GM23338 (cell line): ENCODE measurements at regions not wholly inside any gene's neighbourhood (a gene's known extent, or its start where the extent isn't known, plus 50 kb on each side); places are given as distances from the start of the nearest gene placed in this dataset.

Source experiments
- ATAC-seq: fragments of 200-7000 bp; cut with Tn5 transposase; 3 replicates; pipeline ENCODE4 v1.9.1; 2020
- DNase-seq: peaks from one replicate; pipeline ENCODE4 v3.0.0-alpha.2; 2015; ENCODE audit warnings: low spot score
- H2AFZ ChIP-seq: fragments of 200-600 bp; sonication (generic); 2 replicates; pipeline ENCODE4 v1.8.0; 2016; ENCODE audit warnings: antibody characterized with exemption, mild to moderate bottlenecking, moderate library complexity
- H3F3A ChIP-seq: fragments of 200-600 bp; sonication (generic); replicated peaks from 2 replicates; pipeline ENCODE4 v1.8.0; 2017; ENCODE audit warnings: antibody characterized with exemption, mixed run types, low read depth
- H3K27ac ChIP-seq: fragments of 200-600 bp; sonication (generic); 2 replicates; pipeline ENCODE4 v1.6.1; 2016; ENCODE audit warnings: low read depth
- H3K27me3 ChIP-seq: fragments of 200-600 bp; sonication (generic); 2 replicates; pipeline ENCODE4 v1.8.0; 2016; ENCODE audit warnings: mild to moderate bottlenecking, mixed run types, moderate library complexity; ENCODE audit not compliant: insufficient read depth
- H3K36me3 ChIP-seq: fragments of 200-600 bp; sonication (generic); 2 replicates; pipeline ENCODE4 v1.8.0; 2016; ENCODE audit warnings: mild to moderate bottlenecking; ENCODE audit not compliant: insufficient read depth
- H3K4me1 ChIP-seq: fragments of 200-600 bp; sonication (generic); 2 replicates; pipeline ENCODE4 v1.8.0; 2016; ENCODE audit warnings: mild to moderate bottlenecking, moderate library complexity; ENCODE audit not compliant: insufficient read depth
- H3K4me2 ChIP-seq: fragments of 200-600 bp; sonication (generic); 2 replicates; pipeline ENCODE4 v1.7.1; 2017; ENCODE audit warnings: mixed run types
- H3K4me3 ChIP-seq: fragments of 200-600 bp; sonication (generic); 2 replicates; pipeline ENCODE4 v1.6.1; 2016; ENCODE audit warnings: mixed run types
- H3K79me2 ChIP-seq: fragments of 200-600 bp; sonication (generic); replicated peaks from 2 replicates; pipeline ENCODE4 v1.8.0; 2017; ENCODE audit warnings: mild to moderate bottlenecking; ENCODE audit not compliant: insufficient read depth
- H3K9me2 ChIP-seq: fragments of 200-600 bp; sonication (generic); 2 replicates; pipeline ENCODE4 v1.8.0; 2017; ENCODE audit not compliant: insufficient read depth
- H4K20me1 ChIP-seq: fragments of 200-600 bp; sonication (generic); replicated peaks from 2 replicates; pipeline ENCODE4 v1.8.0; 2017; ENCODE audit warnings: mild to moderate bottlenecking; ENCODE audit not compliant: insufficient read depth
- H3K27ac Mint-ChIP-seq: 2 replicates; pipeline ENCODE4 v1.8.0; 2020; ENCODE audit warnings: inconsistent platforms, mild to moderate bottlenecking, moderate library complexity, mixed read lengths
- H3K27me3 Mint-ChIP-seq: 3 replicates; pipeline ENCODE4 v1.8.0; 2022; ENCODE audit warnings: low read depth, mild to moderate bottlenecking, moderate library complexity, mixed read lengths, inconsistent platforms; ENCODE audit not compliant: insufficient read depth, poor library complexity
- H3K36me3 Mint-ChIP-seq: 3 replicates; pipeline ENCODE4 v1.8.0; 2021; ENCODE audit warnings: low read depth, mild to moderate bottlenecking, inconsistent platforms, moderate library complexity, mixed read lengths
- H3K4me1 Mint-ChIP-seq: 3 replicates; pipeline ENCODE4 v1.8.0; 2020; ENCODE audit warnings: mild to moderate bottlenecking, inconsistent platforms, mixed read lengths
- H3K4me3 Mint-ChIP-seq: 3 replicates; pipeline ENCODE4 v1.8.0; 2021; ENCODE audit warnings: moderate library complexity, mild to moderate bottlenecking, inconsistent platforms, mixed read lengths
- H3K9me3 Mint-ChIP-seq: 3 replicates; pipeline ENCODE4 v1.8.0; 2020; ENCODE audit warnings: moderate library complexity, mild to moderate bottlenecking, inconsistent platforms, mixed read lengths
- CREB1 ChIP-seq: fragments of 250-450 bp; sonication (Bioruptor Pico); IDR thresholded peaks from 2 replicates; pipeline ENCODE4 v1.5.0; 2020; ENCODE audit warnings: low read depth, mild to moderate bottlenecking, moderate library complexity
- CTCF ChIP-seq, 2 experiments: fragments of 200-600 bp in 1 of 2; sonication (generic) in 1 of 2; conservative IDR thresholded peaks; 2 replicates each; pipeline versions ENCODE4 v1.5.1 to v1.6.1; 2016 to 2017; ENCODE audit warnings: antibody characterized with exemption in 2 of 2, low read depth in 2 of 2, mild to moderate bottlenecking in 2 of 2, moderate library complexity in 1 of 2
- ETS1 ChIP-seq: IDR thresholded peaks from 2 replicates; pipeline ENCODE4 v1.6.1; 2016; ENCODE audit warnings: antibody characterized with exemption
- EZH2 ChIP-seq: fragments of 200-600 bp; sonication (generic); IDR thresholded peaks from one replicate; pipeline ENCODE4 v1.8.0; 2017; ENCODE audit warnings: antibody characterized with exemption, mild to moderate bottlenecking, low read depth; ENCODE audit not compliant: unreplicated experiment
- EZH2phosphoT487 ChIP-seq: fragments of 200-600 bp; sonication (generic); IDR thresholded peaks from one replicate; pipeline ENCODE4 v1.8.1; 2018; ENCODE audit warnings: antibody characterized with exemption; ENCODE audit not compliant: unreplicated experiment
- JUNB ChIP-seq: IDR thresholded peaks from one replicate; pipeline ENCODE4 v1.6.1; 2016; ENCODE audit warnings: antibody characterized with exemption; ENCODE audit not compliant: unreplicated experiment
- NANOG ChIP-seq: IDR thresholded peaks from 2 replicates; pipeline ENCODE4 v1.6.1; 2016; ENCODE audit warnings: antibody characterized with exemption, borderline replicate concordance
- POLR2AphosphoS5 ChIP-seq: IDR thresholded peaks from 2 replicates; pipeline ENCODE4 v1.6.1; 2016; ENCODE audit warnings: antibody characterized with exemption, low read depth
- REST ChIP-seq: IDR thresholded peaks from one replicate; pipeline ENCODE4 v1.6.1; 2018; ENCODE audit warnings: antibody characterized with exemption; ENCODE audit not compliant: unreplicated experiment
- STAT1 ChIP-seq: IDR thresholded peaks from one replicate; pipeline ENCODE4 v1.6.1; 2016; ENCODE audit warnings: antibody characterized with exemption; ENCODE audit not compliant: unreplicated experiment
- ZNF114 ChIP-seq: fragments of 250-450 bp; sonication (Bioruptor Pico); IDR thresholded peaks from 2 replicates; pipeline ENCODE4 v1.5.0; 2020; ENCODE audit warnings: mild to moderate bottlenecking, moderate library complexity
- ZNF331 ChIP-seq: fragments of 250-450 bp; sonication (Bioruptor Pico); IDR thresholded peaks from 2 replicates; pipeline ENCODE4 v1.5.0; 2020; ENCODE audit warnings: low read depth, mild to moderate bottlenecking, moderate library complexity
- ZNF462 ChIP-seq: fragments of 250-450 bp; sonication (Bioruptor Pico); IDR thresholded peaks from 2 replicates; pipeline ENCODE4 v1.5.0; 2020; ENCODE audit warnings: mild to moderate bottlenecking, moderate library complexity

GRCh38 chr5:164059471-164059870, 554.1 kb downstream of the MAT2B start (continued):
- no peak for TF ChIP-seq ZNF462 (CRISPR knock-in tag)
- no peak for TF ChIP-seq ZNF331 (CRISPR knock-in tag)

GRCh38 chr5:164060786-164061355, 555.5 kb downstream of the MAT2B start:
- peaks cover 2% of the 10 kb centered on the region for H3K27me3 Mint-ChIP-seq
- no peaks in the 10 kb centered on the region for H3K9me3 Mint-ChIP-seq
- TF ChIP-seq JUNB: no peak
- TF ChIP-seq ZNF331 (CRISPR knock-in tag): no peak
- TF ChIP-seq EZH2phosphoT487: no peak
- TF ChIP-seq STAT1: no peak
- TF ChIP-seq ZNF114 (CRISPR knock-in tag): no peak
- TF ChIP-seq ETS1: no peak
- TF ChIP-seq POLR2AphosphoS5: no peak
- TF ChIP-seq CTCF (conservative IDR thresholded peaks at IDR 0.05; ENCODE audit: low read depth in 2 of 2): no peak
- no peak for TF ChIP-seq REST
- TF ChIP-seq NANOG: no peak
- no peak for TF ChIP-seq EZH2
- no peak for TF ChIP-seq CREB1 (CRISPR knock-in tag)

More at GRCh38 chr5:164060786-164061355, 555.5 kb downstream of the MAT2B start:
- peaks cover 3% of the 10 kb centered on the region; the same call in 1 of the 3 replicates for H3K4me1 Mint-ChIP-seq
- no peak overlapping the region for H3K4me2 ChIP-seq
- no peaks in the 10 kb centered on the region for H3K27me3 ChIP-seq
- no peaks in the 10 kb centered on the region for H3K9me2 ChIP-seq
- H3K27ac ChIP-seq: no peak overlapping the region
- H3K36me3 Mint-ChIP-seq: no peaks in the 10 kb centered on the region
- no peak overlapping the region for H2AFZ ChIP-seq
- H3K4me3 ChIP-seq: no peak overlapping the region
- H3F3A ChIP-seq: no peaks in the 10 kb centered on the region
- H4K20me1 ChIP-seq: no peaks in the 10 kb centered on the region
- ATAC-seq (no peak), DNase-seq (no peak)
- H3K36me3 ChIP-seq: no peaks in the 10 kb centered on the region
- no peak overlapping the region for H3K4me3 Mint-ChIP-seq
- H3K4me1 ChIP-seq: 0 out of 2 replicates have a peak, but pooled peaks cover 4% of the 10 kb centered on the region
- H3K27ac Mint-ChIP-seq: no peak overlapping the region
- no peaks in the 10 kb centered on the region for H3K79me2 ChIP-seq
